ENCODE measurements at regions not wholly inside any gene's neighbourhood (a gene's known extent, or its start where the extent isn't known, plus 50 kb on each side); places are given as distances from the start of the nearest gene placed in this dataset.

DNA sequence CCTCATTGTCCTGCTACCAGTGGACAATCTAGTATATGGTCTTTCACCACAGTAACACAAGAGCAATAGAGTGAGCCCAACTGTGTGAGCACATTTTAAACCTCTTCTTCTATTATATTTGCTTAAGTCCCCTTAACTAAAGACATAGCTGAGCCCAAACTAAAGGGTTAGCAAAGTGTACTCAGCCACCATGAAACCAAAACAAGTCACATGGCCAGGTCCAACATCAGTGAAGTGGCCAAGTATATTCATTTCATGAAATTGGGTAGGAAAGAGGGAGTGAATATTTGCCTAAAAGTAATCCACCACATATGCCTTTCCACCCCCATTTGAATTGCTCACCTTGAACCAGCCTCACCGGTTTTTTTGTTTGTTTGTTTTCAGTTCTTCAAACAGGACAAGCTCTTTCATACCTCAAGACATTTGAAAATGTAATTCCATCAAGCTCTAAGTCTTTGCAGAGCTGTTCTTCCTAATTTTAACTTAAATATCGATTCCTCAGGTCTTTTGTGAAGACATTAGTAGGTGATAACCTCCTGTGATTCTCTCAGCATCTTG, 327.0 kb upstream of the SEMA6D start:
- TF ChIP-seq CTCF (IDR thresholded peaks at IDR 0.05; ENCODE audit: low read length) (no peak), EZH2 (IDR thresholded peaks at IDR 0.05; ENCODE audit: borderline replicate concordance, low read length) (no peak)
